HepG2 (cell line): ENCODE measurements at regions not wholly inside any gene's neighbourhood (a gene's known extent, or its start where the extent isn't known, plus 50 kb on each side); places are given as distances from the start of the nearest gene placed in this dataset.

Experiments
- ARID2 ChIP-seq: sonication (generic); formaldehyde crosslinking; IDR thresholded peaks from 2 replicates; pipeline ENCODE4 v1.8.1; 2022; ENCODE audit warnings: mild to moderate bottlenecking, missing genetic modification reagents, borderline replicate concordance
- CREBL2 ChIP-seq: sonication (generic); formaldehyde crosslinking; IDR thresholded peaks from 2 replicates; pipeline ENCODE4 v1.8.1; 2023; ENCODE audit warnings: missing genetic modification reagents, mild to moderate bottlenecking, borderline replicate concordance
- ELK4 ChIP-seq: sonication (generic); formaldehyde crosslinking; IDR thresholded peaks from 2 replicates; pipeline ENCODE4 v1.9.0; 2021; ENCODE audit warnings: missing genetic modification reagents, borderline replicate concordance
- EZH2 ChIP-seq: conservative IDR thresholded peaks from 2 replicates; pipeline ENCODE4 v1.6.1; 2012; ENCODE audit warnings: mild to moderate bottlenecking, low read depth, low read length, moderate library complexity
- FOXO1 ChIP-seq: sonication (generic); formaldehyde crosslinking; IDR thresholded peaks from 2 replicates; pipeline ENCODE4 v1.4.0; 2020; ENCODE audit warnings: missing genetic modification reagents
- KAT8 ChIP-seq: IDR thresholded peaks from 2 replicates; pipeline ENCODE4 v1.6.1; 2016; ENCODE audit warnings: missing genetic modification reagents, missing compliant biosample characterization
- NONO ChIP-seq, 2 experiments: fragments of 450-650 bp in 1 of 2; sonication (generic) in 1 of 2; formaldehyde crosslinking in 1 of 2; IDR thresholded peaks in 1 of 2; conservative IDR thresholded peaks in 1 of 2; 2 replicates each; pipeline versions ENCODE4 v1.6.1 to v1.8.0; 2017 to 2022; ENCODE audit warnings: mild to moderate bottlenecking in 1 of 2, missing genetic modification reagents in 1 of 2, moderate library complexity in 1 of 2
- NR0B2 ChIP-seq: sonication (generic); formaldehyde crosslinking; IDR thresholded peaks from 2 replicates; pipeline ENCODE4 v1.4.0; 2020; ENCODE audit warnings: mild to moderate bottlenecking, missing genetic modification reagents
- SIN3A ChIP-seq: IDR thresholded peaks from 2 replicates; pipeline ENCODE4 v1.6.1; 2011; ENCODE audit warnings: low read depth, mild to moderate bottlenecking, control low read depth, low read length, borderline replicate concordance
- TGIF2 ChIP-seq: IDR thresholded peaks from 2 replicates; pipeline ENCODE4 v1.6.1; 2016; ENCODE audit warnings: control low read depth, missing compliant biosample characterization
- ZMYM4 ChIP-seq: sonication (generic); formaldehyde crosslinking; IDR thresholded peaks from 2 replicates; pipeline ENCODE4 v1.8.1; 2023; ENCODE audit warnings: mild to moderate bottlenecking, missing genetic modification reagents
- ZNF644 ChIP-seq: IDR thresholded peaks from 2 replicates; pipeline ENCODE4 v1.6.1; 2016; ENCODE audit warnings: low read depth

- TF ChIP-seq ARID2 (no peak), SIN3A (no peak), ZNF644 (CRISPR knock-in tag) (no peak), ZMYM4 (CRISPR knock-in tag) (no peak), TGIF2 (CRISPR knock-in tag) (no peak), NR0B2 (CRISPR knock-in tag) (no peak), NONO (IDR thresholded peaks at IDR 0.05) (no peak), NONO (CRISPR knock-in tag; conservative IDR thresholded peaks at IDR 0.05) (no peak), EZH2 (no peak), ELK4 (CRISPR knock-in tag) (no peak), FOXO1 (no peak), KAT8 (no peak), CREBL2 (CRISPR knock-in tag) (no peak)
These were observed 53.0 kb upstream of the GOLGA8A start (continued) for GRCh38 chr15:34490417-34491193.
